K562 (cell line): ENCODE measurements at regions not wholly inside any gene's neighbourhood (a gene's known extent, or its start where the extent isn't known, plus 50 kb on each side); places are given as distances from the start of the nearest gene placed in this dataset.

ENCODE experiments used
- ATAC-seq: fragments of 200-7000 bp; cut with Tn5 transposase; 3 replicates; pipeline ENCODE4 v1.9.1; 2020; ENCODE audit warnings: moderate library complexity
- BruUV-seq: library from RNA; stranded (reverse); fragments of 400-500 nt; replicated peaks from 2 replicates; lab custom pipeline; 2021; lab: Mats Ljungman, UMichigan
- CTCF ChIA-PET: fragments of 300-600 bp; formaldehyde crosslinking; extraction: SDS; loops from one replicate; lab custom pipeline; 2021; ENCODE audit warnings: low intra/inter-chr PET ratio; lab: Yijun Ruan, JAX
- POLR2A ChIA-PET: fragments of 300-600, 350-650 bp; sonication (Branson Sonifier 250); formaldehyde crosslinking; extraction: SDS; loops from one replicate; lab custom pipeline; 2021; ENCODE audit warnings: antibody characterized with exemption, inconsistent platforms; lab: Yijun Ruan, JAX
- DNase-seq, 4 experiments: peaks; one replicate each; pipeline versions ENCODE4 v3.0.0 to v3.0.0-alpha.2; 2011 to 2018; ENCODE audit warnings: low spot score in 3 of 4, mixed read lengths in 3 of 4; ENCODE audit errors: extremely low read depth in 1 of 4
- FAIRE-seq: peaks from 2 replicates; lab custom pipeline; 2011; peaks lifted over from hg19 to GRCh38; lab: Jason Lieb, UNC
- H2AFZ ChIP-seq: 2 replicates; pipeline ENCODE4 v1.6.0; 2011; ENCODE audit warnings: low read depth, low read length, control low read depth, inconsistent platforms
- H3K27ac ChIP-seq: fragments of 200-600 bp; 3 replicates; pipeline ENCODE4 v1.8.0; 2011; ENCODE audit warnings: low read depth, mild to moderate bottlenecking, control low read depth, inconsistent platforms, low read length, moderate library complexity, mixed read lengths; ENCODE audit errors: extremely low read depth
- H3K27me3 ChIP-seq, 2 experiments: fragments of 300-600 bp in 1 of 2; 2 replicates in 1 of 2; 3 replicates in 1 of 2; pipeline versions ENCODE4 v1.6.0 to v1.8.0; 2011; ENCODE audit warnings: inconsistent platforms in 2 of 2, low read length in 2 of 2, mild to moderate bottlenecking in 1 of 2, mixed read lengths in 1 of 2, moderate library complexity in 1 of 2; ENCODE audit not compliant: control insufficient read depth in 2 of 2, insufficient read depth in 2 of 2
- H3K36me3 ChIP-seq: fragments of 300-600 bp; 3 replicates; pipeline ENCODE4 v1.8.0; 2011; ENCODE audit warnings: mild to moderate bottlenecking, low read length, inconsistent platforms; ENCODE audit not compliant: control insufficient read depth, insufficient read depth
- H3K4me1 ChIP-seq, 2 experiments: fragments of 200-600 bp in 1 of 2; replicated peaks in 1 of 2; 2 replicates in 1 of 2; 3 replicates in 1 of 2; pipeline versions ENCODE4 v1.5.1 to v1.8.0; 2011; ENCODE audit warnings: inconsistent platforms in 2 of 2, low read length in 2 of 2, mild to moderate bottlenecking in 1 of 2, mixed read lengths in 1 of 2, moderate library complexity in 1 of 2; ENCODE audit not compliant: control insufficient read depth in 2 of 2, insufficient read depth in 2 of 2
- H3K4me2 ChIP-seq: 2 replicates; pipeline ENCODE4 v1.6.1; 2011; ENCODE audit warnings: low read length, control low read depth, inconsistent platforms, mixed read lengths; ENCODE audit not compliant: insufficient read depth
- H3K4me3 ChIP-seq: fragments of 200-600 bp; sonication (generic), shearing (Covaris generic); 2 replicates; pipeline ENCODE4 v1.5.1; 2016; ENCODE audit warnings: control low read depth, inconsistent platforms
- H3K79me2 ChIP-seq: fragments of 200-600 bp; 3 replicates; pipeline ENCODE4 v1.8.0; 2011; ENCODE audit warnings: low read length, inconsistent platforms; ENCODE audit not compliant: control insufficient read depth, insufficient read depth
- H3K9ac ChIP-seq, 2 experiments: 2 replicates each; pipeline versions ENCODE4 v1.6.0 to v1.6.1; 2011; ENCODE audit warnings: low read depth in 2 of 2, low read length in 2 of 2, control low read depth in 1 of 2, inconsistent platforms in 1 of 2, mild to moderate bottlenecking in 1 of 2, mixed read lengths in 1 of 2; ENCODE audit not compliant: insufficient read depth in 1 of 2
- H3K9me1 ChIP-seq: one replicate; pipeline ENCODE4 v1.6.0; 2011; ENCODE audit warnings: inconsistent platforms, mild to moderate bottlenecking, low read length, moderate library complexity; ENCODE audit not compliant: control insufficient read depth, insufficient read depth
- H3K9me3 ChIP-seq: replicated peaks from 2 replicates; pipeline ENCODE4 v1.5.1; 2011; ENCODE audit warnings: low read depth, low read length, inconsistent platforms; ENCODE audit not compliant: control insufficient read depth, insufficient read depth
- H4K20me1 ChIP-seq: replicated peaks from 2 replicates; pipeline ENCODE4 v1.6.1; 2011; ENCODE audit warnings: low read length, inconsistent platforms, mixed read lengths; ENCODE audit not compliant: control insufficient read depth, insufficient read depth
- BDP1 ChIP-seq: IDR thresholded peaks from 3 replicates; pipeline ENCODE4 v1.6.1; 2011; ENCODE audit not compliant: insufficient read length, insufficient read depth
- CEBPG ChIP-seq, 3 experiments: fragments of 200-800 bp in 1 of 3; sonication (Bioruptor generic) in 1 of 3; sonication (generic) in 1 of 3; formaldehyde crosslinking in 1 of 3; IDR thresholded peaks in 2 of 3; conservative IDR thresholded peaks in 1 of 3; 2 replicates each; pipeline versions ENCODE4 v1.6.1 to v1.8.0; 2016 to 2022; ENCODE audit warnings: missing compliant biosample characterization in 2 of 3, missing genetic modification characterization in 2 of 3, mild to moderate bottlenecking in 1 of 3, missing genetic modification reagents in 1 of 3
- GABPB1 ChIP-seq: sonication (generic); formaldehyde crosslinking; IDR thresholded peaks from 2 replicates; pipeline ENCODE4 v1.8.0; 2022; ENCODE audit warnings: mild to moderate bottlenecking, missing genetic modification reagents
- KLF6 ChIP-seq: fragments of 250-450 bp; sonication (Bioruptor Pico); IDR thresholded peaks from 2 replicates; pipeline ENCODE4 v1.4.0; 2020; ENCODE audit warnings: mild to moderate bottlenecking, moderate library complexity, borderline replicate concordance
- PHF8 ChIP-seq: fragments of 200-600 bp; sonication (generic); IDR thresholded peaks from 2 replicates; pipeline ENCODE4 v1.6.1; 2012; ENCODE audit warnings: mixed run types, mild to moderate bottlenecking, inconsistent platforms, low read length, moderate library complexity, borderline replicate concordance
- SIN3A ChIP-seq, 2 experiments: fragments of 150-350 bp in 1 of 2; IDR thresholded peaks; 2 replicates each; pipeline ENCODE4 v1.6.1; 2011 to 2016; ENCODE audit warnings: borderline replicate concordance in 2 of 2, low read depth in 2 of 2, low read length in 2 of 2, mild to moderate bottlenecking in 2 of 2, moderate library complexity in 2 of 2; ENCODE audit not compliant: control insufficient read depth in 1 of 2
- TGIF2 ChIP-seq: sonication (generic); formaldehyde crosslinking; IDR thresholded peaks from 2 replicates; pipeline ENCODE4 v1.8.1; 2022; ENCODE audit warnings: mild to moderate bottlenecking, missing genetic modification reagents, moderate library complexity
- ZNF431 ChIP-seq: sonication (generic); formaldehyde crosslinking; IDR thresholded peaks from 2 replicates; pipeline ENCODE4 v1.8.0; 2022; ENCODE audit warnings: mild to moderate bottlenecking, missing genetic modification reagents
- ZNF589 ChIP-seq: fragments of 200-800 bp; sonication (Bioruptor generic); IDR thresholded peaks from 2 replicates; pipeline ENCODE4 v1.6.1; 2016; ENCODE audit warnings: low read depth, missing genetic modification characterization, missing compliant biosample characterization
- WGBS: fragments of 100-300 bp; shearing (Covaris generic); methylation state at CpG from one replicate; pipeline ENCODE4 v1.1.6; 2016; ENCODE audit warnings: low coverage, mixed read lengths; ENCODE audit not compliant: insufficient coverage; ENCODE audit errors: missing lambda C conversion rate; 5-methylcytosine and 5-hydroxymethylcytosine counted together
- in situ Hi-C: fragments of 300-500 bp; cut with MboI; formaldehyde crosslinking; loops from 4 replicates; pipeline ENCODE4 v1.15.0; 2018; ENCODE audit warnings: inconsistent platforms, mixed read lengths
- intact Hi-C: fragments of 100-400 bp; cut with micrococcal nuclease; formaldehyde crosslinking; loops from 2 replicates; pipeline ENCODE4 v1.14.2; 2022
- TF ChIP-seq, protein P1 (sequence below): fragments of 450-650 bp; IDR thresholded peaks from 2 replicates; pipeline ENCODE4 v1.6.1; 2016; ENCODE audit warnings: low read depth

DNA sequence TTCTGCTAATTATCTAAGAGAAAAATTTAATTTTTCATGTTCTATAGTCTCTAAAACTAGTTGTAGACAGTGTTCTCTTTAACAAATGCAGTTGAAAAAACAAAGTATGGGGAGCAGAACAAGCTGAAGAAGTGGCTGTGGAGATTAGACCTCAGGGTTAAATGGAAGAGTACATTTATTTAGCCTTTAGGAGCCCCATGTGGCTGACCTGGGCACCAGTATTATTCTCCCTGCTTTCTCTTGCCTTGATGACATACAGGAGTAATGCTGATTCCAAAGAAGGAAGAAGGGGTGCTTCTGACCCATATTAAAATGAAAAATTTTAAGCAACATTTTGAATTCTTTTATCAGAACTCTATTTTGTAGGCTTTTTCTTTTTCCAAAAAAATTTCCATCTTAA, 312.3 kb upstream of the RIOK2 start (continued):
- no peak for TF ChIP-seq KLF6 (CRISPR knock-in tag)
- no peak for TF ChIP-seq GABPB1

DNA sequence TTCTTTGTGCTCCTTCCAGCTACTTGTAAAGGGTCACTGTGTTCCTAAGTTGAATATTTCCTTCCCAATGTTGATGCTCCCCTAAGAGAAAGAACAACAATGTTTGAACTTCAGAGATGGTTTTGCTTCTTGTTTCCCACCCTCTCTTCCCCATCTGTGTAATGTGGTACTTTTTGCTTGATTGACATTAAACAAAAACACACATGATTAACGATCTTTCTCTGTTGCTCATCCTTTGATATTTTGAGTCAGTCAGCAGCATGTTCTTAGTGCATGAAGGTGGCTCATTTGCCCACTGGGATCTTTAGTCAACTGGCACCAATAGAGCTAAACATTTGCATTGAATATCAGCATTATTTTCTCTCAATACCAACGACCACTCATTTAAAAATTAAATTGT, 313.0 kb upstream of the RIOK2 start:
- no TSS peak for BruUV-seq
- ChIA-PET CTCF (interaction anchor here (0.6 kb wide), 2 partner anchors 33 to 1163 kb away, joined by 3 read pairs; no protein-coding TSS in a partner anchor), POLR2A (no interaction called here)
- Histone ChIP-seq H3K4me1 (no peaks in the 10 kb centered on the region), H3K36me3 (no peaks in the 10 kb centered on the region), H3K79me2 (no peaks in the 10 kb centered on the region), H3K27ac (no peak overlapping the region), H3K9ac (no peak overlapping the region), H3K4me3 (no peak overlapping the region), H2AFZ (no peak overlapping the region), H3K4me2 (no peak overlapping the region), H4K20me1 (no peaks in the 10 kb centered on the region), H3K9me1 (no peaks in the 10 kb centered on the region), H3K27me3 (no peaks in the 10 kb centered on the region), H3K9me3 (0 out of 2 replicates have a peak, but pooled peaks cover 3% of the 10 kb centered on the region)
- FAIRE-seq (no peak), DNase-seq (no peak), ATAC-seq (no peak)
- 0% methylated on average over 2 of the region's 2 CpGs for WGBS
- intact Hi-C loops: no loop called here
- in situ Hi-C loops: no loop called here
- TF ChIP-seq ZNF589 (CRISPR knock-in tag) (no peak), CEBPG (CRISPR knock-in tag; IDR thresholded peaks at IDR 0.05) (no peak), CEBPG (tag; conservative IDR thresholded peaks at IDR 0.05 in 1 of 2, IDR thresholded peaks at IDR 0.05 in 1 of 2) (no peak), BDP1 (no peak), TGIF2 (CRISPR knock-in tag) (no peak), PHF8 (no peak), ZNF431 (CRISPR knock-in tag) (no peak), SIN3A (IDR thresholded peaks at IDR 0.05; ENCODE audit: borderline replicate concordance in 2 of 2, control insufficient read depth in 1 of 2, low read depth in 2 of 2, low read length in 2 of 2) (no peak)
- TF ChIP-seq, protein P1, sequence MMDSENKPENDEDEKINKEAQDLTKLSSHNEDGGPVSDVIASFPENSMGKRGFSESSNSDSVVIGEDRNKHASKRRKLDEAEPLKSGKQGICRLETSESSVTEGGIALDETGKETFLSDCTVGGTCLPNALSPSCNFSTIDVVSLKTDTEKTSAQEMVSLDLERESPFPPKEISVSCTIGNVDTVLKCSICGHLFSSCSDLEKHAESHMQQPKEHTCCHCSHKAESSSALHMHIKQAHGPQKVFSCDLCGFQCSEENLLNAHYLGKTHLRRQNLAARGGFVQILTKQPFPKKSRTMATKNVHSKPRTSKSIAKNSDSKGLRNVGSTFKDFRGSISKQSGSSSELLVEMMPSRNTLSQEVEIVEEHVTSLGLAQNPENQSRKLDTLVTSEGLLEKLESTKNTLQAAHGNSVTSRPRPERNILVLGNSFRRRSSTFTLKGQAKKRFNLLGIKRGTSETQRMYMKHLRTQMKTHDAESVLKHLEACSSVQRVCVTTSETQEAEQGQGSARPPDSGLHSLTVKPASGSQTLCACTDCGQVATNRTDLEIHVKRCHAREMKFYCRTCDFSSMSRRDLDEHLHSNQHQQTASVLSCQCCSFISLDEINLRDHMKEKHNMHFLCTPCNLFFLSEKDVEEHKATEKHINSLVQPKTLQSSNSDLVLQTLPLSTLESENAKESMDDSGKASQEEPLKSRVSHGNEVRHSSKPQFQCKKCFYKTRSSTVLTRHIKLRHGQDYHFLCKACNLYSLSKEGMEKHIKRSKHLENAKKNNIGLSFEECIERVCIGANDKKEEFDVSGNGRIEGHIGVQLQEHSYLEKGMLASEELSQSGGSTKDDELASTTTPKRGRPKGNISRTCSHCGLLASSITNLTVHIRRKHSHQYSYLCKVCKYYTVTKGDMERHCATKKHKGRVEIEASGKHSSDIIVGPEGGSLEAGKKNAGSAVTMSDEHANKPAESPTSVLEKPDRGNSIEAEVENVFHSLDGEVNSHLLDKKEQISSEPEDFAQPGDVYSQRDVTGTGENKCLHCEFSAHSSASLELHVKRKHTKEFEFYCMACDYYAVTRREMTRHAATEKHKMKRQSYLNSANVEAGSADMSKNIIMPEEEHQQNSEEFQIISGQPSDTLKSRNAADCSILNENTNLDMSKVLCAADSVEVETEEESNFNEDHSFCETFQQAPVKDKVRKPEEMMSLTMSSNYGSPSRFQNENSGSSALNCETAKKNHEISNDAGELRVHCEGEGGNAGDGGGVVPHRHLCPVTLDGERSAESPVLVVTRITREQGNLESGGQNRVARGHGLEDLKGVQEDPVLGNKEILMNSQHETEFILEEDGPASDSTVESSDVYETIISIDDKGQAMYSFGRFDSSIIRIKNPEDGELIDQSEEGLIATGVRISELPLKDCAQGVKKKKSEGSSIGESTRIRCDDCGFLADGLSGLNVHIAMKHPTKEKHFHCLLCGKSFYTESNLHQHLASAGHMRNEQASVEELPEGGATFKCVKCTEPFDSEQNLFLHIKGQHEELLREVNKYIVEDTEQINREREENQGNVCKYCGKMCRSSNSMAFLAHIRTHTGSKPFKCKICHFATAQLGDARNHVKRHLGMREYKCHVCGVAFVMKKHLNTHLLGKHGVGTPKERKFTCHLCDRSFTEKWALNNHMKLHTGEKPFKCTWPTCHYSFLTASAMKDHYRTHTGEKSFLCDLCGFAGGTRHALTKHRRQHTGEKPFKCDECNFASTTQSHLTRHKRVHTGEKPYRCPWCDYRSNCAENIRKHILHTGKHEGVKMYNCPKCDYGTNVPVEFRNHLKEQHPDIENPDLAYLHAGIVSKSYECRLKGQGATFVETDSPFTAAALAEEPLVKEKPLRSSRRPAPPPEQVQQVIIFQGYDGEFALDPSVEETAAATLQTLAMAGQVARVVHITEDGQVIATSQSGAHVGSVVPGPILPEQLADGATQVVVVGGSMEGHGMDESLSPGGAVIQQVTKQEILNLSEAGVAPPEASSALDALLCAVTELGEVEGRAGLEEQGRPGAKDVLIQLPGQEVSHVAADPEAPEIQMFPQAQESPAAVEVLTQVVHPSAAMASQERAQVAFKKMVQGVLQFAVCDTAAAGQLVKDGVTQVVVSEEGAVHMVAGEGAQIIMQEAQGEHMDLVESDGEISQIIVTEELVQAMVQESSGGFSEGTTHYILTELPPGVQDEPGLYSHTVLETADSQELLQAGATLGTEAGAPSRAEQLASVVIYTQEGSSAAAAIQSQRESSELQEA: no peak
